ENCODE measurements at regions not wholly inside any gene's neighbourhood (a gene's known extent, or its start where the extent isn't known, plus 50 kb on each side); places are given as distances from the start of the nearest gene placed in this dataset.

DNA sequence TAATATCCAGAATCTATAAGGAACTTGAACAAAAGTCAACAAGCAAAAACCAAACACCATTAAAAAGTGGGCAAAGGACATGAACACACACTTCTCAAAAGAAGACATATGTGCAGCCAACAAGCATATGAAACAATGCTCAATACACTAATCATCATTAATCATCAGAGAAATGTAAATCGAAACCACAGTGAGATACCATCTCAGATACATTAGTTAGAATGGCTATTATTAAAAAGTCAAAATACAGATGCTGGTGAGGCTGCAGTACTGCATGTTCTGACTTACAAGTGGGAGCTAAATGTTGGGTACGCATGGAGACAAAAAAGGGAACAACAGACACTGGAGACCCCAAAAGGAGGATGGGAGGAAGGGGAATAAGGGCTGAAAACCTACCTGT, 67.1 kb downstream of the BLTP3B start:
- no peaks in the 10 kb centered on the region for H3K9me3 ChIP-seq (ENCODE audit: control insufficient read depth, low read depth, low read length)
- dilution Hi-C loops (cut with MboI; ENCODE audit: extremely low pct_ligation_motif_present, low sequenced_read_pairs), result no loop called here
- no peak overlapping the region for H3K9ac ChIP-seq (ENCODE audit: control insufficient read depth, extremely low read depth, insufficient read depth, low read length)
- H3K79me2 ChIP-seq (ENCODE audit: control insufficient read depth, insufficient read depth, low read length), result no peaks in the 10 kb centered on the region
- H3K4me3 ChIP-seq (ENCODE audit: control insufficient read depth in 2 of 3, extremely low read depth in 1 of 3, insufficient read depth in 2 of 3, low read depth in 1 of 3, low read length in 3 of 3), result no peak overlapping the region
- H4K20me1 ChIP-seq (ENCODE audit: control insufficient read depth, extremely low read depth, insufficient read depth, low read length), result no peaks in the 10 kb centered on the region
- H3K27ac ChIP-seq (ENCODE audit: control insufficient read depth, insufficient read depth, low read length), result no peak overlapping the region
- TF ChIP-seq, protein P1, sequence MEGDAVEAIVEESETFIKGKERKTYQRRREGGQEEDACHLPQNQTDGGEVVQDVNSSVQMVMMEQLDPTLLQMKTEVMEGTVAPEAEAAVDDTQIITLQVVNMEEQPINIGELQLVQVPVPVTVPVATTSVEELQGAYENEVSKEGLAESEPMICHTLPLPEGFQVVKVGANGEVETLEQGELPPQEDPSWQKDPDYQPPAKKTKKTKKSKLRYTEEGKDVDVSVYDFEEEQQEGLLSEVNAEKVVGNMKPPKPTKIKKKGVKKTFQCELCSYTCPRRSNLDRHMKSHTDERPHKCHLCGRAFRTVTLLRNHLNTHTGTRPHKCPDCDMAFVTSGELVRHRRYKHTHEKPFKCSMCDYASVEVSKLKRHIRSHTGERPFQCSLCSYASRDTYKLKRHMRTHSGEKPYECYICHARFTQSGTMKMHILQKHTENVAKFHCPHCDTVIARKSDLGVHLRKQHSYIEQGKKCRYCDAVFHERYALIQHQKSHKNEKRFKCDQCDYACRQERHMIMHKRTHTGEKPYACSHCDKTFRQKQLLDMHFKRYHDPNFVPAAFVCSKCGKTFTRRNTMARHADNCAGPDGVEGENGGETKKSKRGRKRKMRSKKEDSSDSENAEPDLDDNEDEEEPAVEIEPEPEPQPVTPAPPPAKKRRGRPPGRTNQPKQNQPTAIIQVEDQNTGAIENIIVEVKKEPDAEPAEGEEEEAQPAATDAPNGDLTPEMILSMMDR (optimal IDR thresholded peaks at IDR 0.05 in 1 of 3, IDR thresholded peaks at IDR 0.05 in 1 of 3, conservative IDR thresholded peaks at IDR 0.05 in 1 of 3; ENCODE audit: extremely low read depth in 1 of 3, insufficient read depth in 2 of 3, low read length in 3 of 3), result no peak
- TF ChIP-seq EZH2 (IDR thresholded peaks at IDR 0.05; ENCODE audit: low read length), result no peak
- FAIRE-seq, result no peak
- no peaks in the 10 kb centered on the region for H3K36me3 ChIP-seq (ENCODE audit: control insufficient read depth in 2 of 2, extremely low read depth in 1 of 2, insufficient read depth in 2 of 2, low read length in 2 of 2)
- no peaks in the 10 kb centered on the region for H3K4me1 ChIP-seq (ENCODE audit: control insufficient read depth, extremely low read depth, insufficient read depth, low read length)
- no peak overlapping the region for H3K4me2 ChIP-seq (ENCODE audit: control insufficient read depth, extremely low read depth, insufficient read depth, low read depth, low read length)
- no peaks in the 10 kb centered on the region for H3K9me1 ChIP-seq (ENCODE audit: control insufficient read depth, extremely low read depth, insufficient read depth, low read length)
- H3K27me3 ChIP-seq (ENCODE audit: control insufficient read depth, extremely low read depth, insufficient read depth, low read length), result no peaks in the 10 kb centered on the region
- no peak overlapping the region for H2AFZ ChIP-seq (ENCODE audit: control insufficient read depth, low read length)
- DNase-seq (ENCODE audit: low read depth, low spot score), result no peak

DNA sequence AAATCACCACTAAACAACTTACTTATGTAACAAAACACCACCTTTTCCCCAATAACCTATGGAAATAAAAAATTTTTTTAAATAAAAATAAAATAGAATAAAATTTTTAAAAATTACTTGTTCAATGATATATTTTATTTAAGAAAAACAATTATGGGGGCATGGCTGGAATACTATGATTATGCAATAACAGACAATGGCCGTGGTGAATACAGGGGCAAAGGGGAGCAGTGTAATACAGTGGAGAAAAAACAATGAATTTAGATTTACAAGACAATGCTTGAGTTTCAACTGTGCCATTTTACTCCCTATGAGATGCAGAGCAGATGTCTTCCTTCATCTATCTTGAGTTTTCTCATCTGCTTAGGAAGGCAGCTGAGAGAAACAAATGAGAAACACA, 72.9 kb downstream of the BLTP3B start:
- Histone ChIP-seq H3K4me2 (ENCODE audit: control insufficient read depth, extremely low read depth, insufficient read depth, low read depth, low read length) (no peak overlapping the region), H3K79me2 (ENCODE audit: control insufficient read depth, insufficient read depth, low read length) (no peaks in the 10 kb centered on the region), H3K4me3 (ENCODE audit: control insufficient read depth in 2 of 3, extremely low read depth in 1 of 3, insufficient read depth in 2 of 3, low read depth in 1 of 3, low read length in 3 of 3) (no peak overlapping the region), H3K4me1 (ENCODE audit: control insufficient read depth, extremely low read depth, insufficient read depth, low read length) (no peaks in the 10 kb centered on the region), H3K9me1 (ENCODE audit: control insufficient read depth, extremely low read depth, insufficient read depth, low read length) (no peaks in the 10 kb centered on the region), H4K20me1 (ENCODE audit: control insufficient read depth, extremely low read depth, insufficient read depth, low read length) (no peaks in the 10 kb centered on the region), H3K27me3 (ENCODE audit: control insufficient read depth, extremely low read depth, insufficient read depth, low read length) (no peaks in the 10 kb centered on the region), H3K9ac (ENCODE audit: control insufficient read depth, extremely low read depth, insufficient read depth, low read length) (no peak overlapping the region), H3K27ac (ENCODE audit: control insufficient read depth, insufficient read depth, low read length) (no peak overlapping the region), H3K9me3 (ENCODE audit: control insufficient read depth, low read depth, low read length) (no peaks in the 10 kb centered on the region), H3K36me3 (ENCODE audit: control insufficient read depth in 2 of 2, extremely low read depth in 1 of 2, insufficient read depth in 2 of 2, low read length in 2 of 2) (no peaks in the 10 kb centered on the region), H2AFZ (ENCODE audit: control insufficient read depth, low read length) (no peak overlapping the region)
- dilution Hi-C loops (cut with MboI; ENCODE audit: extremely low pct_ligation_motif_present, low sequenced_read_pairs), result no loop called here
- FAIRE-seq (no peak), DNase-seq (ENCODE audit: low read depth, low spot score) (no peak)
- no peak for TF ChIP-seq EZH2 (IDR thresholded peaks at IDR 0.05; ENCODE audit: low read length)
- TF ChIP-seq, protein P1 (optimal IDR thresholded peaks at IDR 0.05 in 1 of 3, IDR thresholded peaks at IDR 0.05 in 1 of 3, conservative IDR thresholded peaks at IDR 0.05 in 1 of 3; ENCODE audit: extremely low read depth in 1 of 3, insufficient read depth in 2 of 3, low read length in 3 of 3), result no peak
